SK-N-MC (cell line): ENCODE measurements at regions not wholly inside any gene's neighbourhood (a gene's known extent, or its start where the extent isn't known, plus 50 kb on each side); places are given as distances from the start of the nearest gene placed in this dataset.

Experiments used
- DNase-seq: peaks from one replicate; pipeline ENCODE4 v3.0.0-alpha.2; 2011; ENCODE audit warnings: low read depth, low spot score
- H3K27ac ChIP-seq: fragments of 200-600 bp; sonication (generic); 2 replicates; pipeline ENCODE4 v1.5.1; 2016; ENCODE audit warnings: mixed run types
- H3K36me3 ChIP-seq: fragments of 200-600 bp; sonication (generic); 2 replicates; pipeline ENCODE4 v1.6.1; 2017; ENCODE audit warnings: antibody characterized with exemption, low read length, mixed read lengths; ENCODE audit not compliant: insufficient read depth
- H3K4me3 ChIP-seq: fragments of 200-600 bp; sonication (generic); 2 replicates; pipeline ENCODE4 v1.5.1; 2016
- H3K9ac ChIP-seq: fragments of 200-600 bp; sonication (generic); 2 replicates; pipeline ENCODE4 v1.8.0; 2017; ENCODE audit warnings: mixed run types, mixed read lengths; ENCODE audit not compliant: insufficient read length
- H3K9me3 ChIP-seq: fragments of 200-600 bp; sonication (generic); 2 replicates; pipeline ENCODE4 v1.6.1; 2017; ENCODE audit warnings: low read depth, mild to moderate bottlenecking, antibody characterized with exemption, low read length, moderate library complexity, mixed read lengths
- EZH2 ChIP-seq: fragments of 200-600 bp; sonication (generic); IDR thresholded peaks from one replicate; pipeline ENCODE4 v1.6.1; 2017; ENCODE audit warnings: antibody characterized with exemption
- FOXP2 ChIP-seq: optimal IDR thresholded peaks from 2 replicates; pipeline ENCODE3; 2011; ENCODE audit warnings: mild to moderate bottlenecking, moderate library complexity; ENCODE audit not compliant: insufficient read depth; ENCODE audit errors: extremely low read length, control extremely low read depth
- POLR2AphosphoS5 ChIP-seq: IDR thresholded peaks from 2 replicates; pipeline ENCODE4 v1.6.1; 2012; ENCODE audit warnings: mild to moderate bottlenecking, low read depth, low read length, borderline replicate concordance

- DNase-seq: no peak
- TF ChIP-seq FOXP2: no peak
- TF ChIP-seq EZH2: no peak
- TF ChIP-seq POLR2AphosphoS5: no peak
- Histone ChIP-seq H3K9me3 (no peaks in the 10 kb centered on the region), H3K27ac (no peak overlapping the region), H3K36me3 (no peaks in the 10 kb centered on the region), H3K9ac (no peak overlapping the region), H3K4me3 (no peak overlapping the region)
These were observed 1005.1 kb upstream of the FAM98A start for GRCh38 chr2:34604164-34604563.

- Histone ChIP-seq H3K9ac (no peak overlapping the region), H3K27ac (no peak overlapping the region), H3K4me3 (no peak overlapping the region), H3K9me3 (no peaks in the 10 kb centered on the region), H3K36me3 (no peaks in the 10 kb centered on the region)
- no peak for DNase-seq
- TF ChIP-seq FOXP2 (no peak), EZH2 (no peak), POLR2AphosphoS5 (no peak)
These were observed 1003.2 kb upstream of the FAM98A start for GRCh38 chr2:34602262-34602661.

- TF ChIP-seq POLR2AphosphoS5 (no peak), FOXP2 (no peak), EZH2 (no peak)
- no peak overlapping the region for H3K4me3 ChIP-seq
- no peak overlapping the region for H3K9ac ChIP-seq
- no peak overlapping the region for H3K27ac ChIP-seq
- no peaks in the 10 kb centered on the region for H3K9me3 ChIP-seq
- no peak for DNase-seq
- H3K36me3 ChIP-seq: no peaks in the 10 kb centered on the region
These were observed 1002.5 kb upstream of the FAM98A start for GRCh38 chr2:34601561-34601960.

GRCh38 chr2:34578641-34579040 lies 979.5 kb upstream of the FAM98A start:
- TF ChIP-seq FOXP2 (no peak), POLR2AphosphoS5 (no peak), EZH2 (no peak)

GRCh38 chr2:34570266-34570872 lies 971.3 kb upstream of the FAM98A start:
- H3K36me3 ChIP-seq: no peaks in the 10 kb centered on the region
- H3K9ac ChIP-seq: no peak overlapping the region
- no peak overlapping the region for H3K27ac ChIP-seq
- no peak for DNase-seq
- no peak overlapping the region for H3K4me3 ChIP-seq
- no peak for TF ChIP-seq FOXP2
- no peak for TF ChIP-seq POLR2AphosphoS5
- no peak for TF ChIP-seq EZH2
- H3K9me3 ChIP-seq: no peaks in the 10 kb centered on the region

More at GRCh38 chr2:34578641-34579040, 979.5 kb upstream of the FAM98A start:
- Histone ChIP-seq H3K9me3 (no peaks in the 10 kb centered on the region), H3K36me3 (no peaks in the 10 kb centered on the region), H3K9ac (no peak overlapping the region), H3K27ac (no peak overlapping the region), H3K4me3 (no peak overlapping the region)
- DNase-seq: no peak

GRCh38 chr2:34567128-34567527 lies 968.0 kb upstream of the FAM98A start:
- Histone ChIP-seq H3K27ac (no peak overlapping the region), H3K36me3 (no peaks in the 10 kb centered on the region), H3K9ac (no peak overlapping the region), H3K4me3 (no peak overlapping the region), H3K9me3 (no peaks in the 10 kb centered on the region)
- TF ChIP-seq FOXP2 (no peak), POLR2AphosphoS5 (no peak), EZH2 (no peak)
- no peak for DNase-seq

GRCh38 chr2:34552337-34552736 lies 953.2 kb upstream of the FAM98A start:
- no peaks in the 10 kb centered on the region for H3K36me3 ChIP-seq
- no peak overlapping the region for H3K27ac ChIP-seq
- TF ChIP-seq EZH2 (no peak), FOXP2 (no peak)
- no peak overlapping the region for H3K9ac ChIP-seq
- no peak for DNase-seq
- no peaks in the 10 kb centered on the region for H3K9me3 ChIP-seq
- H3K4me3 ChIP-seq: no peak overlapping the region

GRCh38 chr2:34549710-34550345 lies 950.7 kb upstream of the FAM98A start:
- Histone ChIP-seq H3K36me3 (no peaks in the 10 kb centered on the region), H3K27ac (no peak overlapping the region), H3K4me3 (no peak overlapping the region), H3K9ac (no peak overlapping the region), H3K9me3 (no peaks in the 10 kb centered on the region)
- no peak for TF ChIP-seq FOXP2
- no peak for TF ChIP-seq POLR2AphosphoS5
- no peak for TF ChIP-seq EZH2
- DNase-seq: no peak

- H3K9ac ChIP-seq: no peak overlapping the region
- H3K27ac ChIP-seq: no peak overlapping the region
- H3K9me3 ChIP-seq: no peaks in the 10 kb centered on the region
- no peaks in the 10 kb centered on the region for H3K36me3 ChIP-seq
- TF ChIP-seq EZH2 (no peak), FOXP2 (no peak), POLR2AphosphoS5 (no peak)
- no peak for DNase-seq
- H3K4me3 ChIP-seq: no peak overlapping the region
These were observed 948.8 kb upstream of the FAM98A start for GRCh38 chr2:34547900-34548299.
